Neuronal stem cell (in vitro differentiated cells): ENCODE measurements at regions not wholly inside any gene's neighbourhood (a gene's known extent, or its start where the extent isn't known, plus 50 kb on each side); places are given as distances from the start of the nearest gene placed in this dataset.

Experiments used
- DNase-seq: peaks from one replicate; pipeline ENCODE4 v3.0.0-alpha.2; 2013; ENCODE audit warnings: low spot score
- H2AFZ ChIP-seq: one replicate; pipeline ENCODE4 v1.6.1; 2013; ENCODE audit warnings: mild to moderate bottlenecking, low read length, inconsistent platforms
- H2AK5ac ChIP-seq: 2 replicates; pipeline ENCODE4 v1.6.1; 2013; ENCODE audit warnings: low read depth, mild to moderate bottlenecking, inconsistent platforms, low read length, moderate library complexity, mixed read lengths
- H2BK120ac ChIP-seq: 2 replicates; pipeline ENCODE4 v1.6.1; 2013; ENCODE audit warnings: low read depth, mild to moderate bottlenecking, inconsistent platforms, low read length, moderate library complexity, mixed read lengths
- H2BK12ac ChIP-seq: one replicate; pipeline ENCODE4 v1.6.1; 2013; ENCODE audit warnings: low read length, inconsistent platforms
- H2BK15ac ChIP-seq: 2 replicates; pipeline ENCODE4 v1.6.1; 2013; ENCODE audit warnings: mild to moderate bottlenecking, low read length, inconsistent platforms, mixed read lengths
- H2BK5ac ChIP-seq: one replicate; pipeline ENCODE4 v1.6.1; 2013; ENCODE audit warnings: inconsistent platforms, mild to moderate bottlenecking, low read length, moderate library complexity
- H3K14ac ChIP-seq: one replicate; pipeline ENCODE4 v1.6.1; 2013; ENCODE audit warnings: low read length, inconsistent platforms
- H3K18ac ChIP-seq: 2 replicates; pipeline ENCODE4 v1.6.1; 2013; ENCODE audit warnings: low read length, inconsistent platforms
- H3K23ac ChIP-seq: 2 replicates; pipeline ENCODE4 v1.6.1; 2013; ENCODE audit warnings: low read depth, mild to moderate bottlenecking, mixed read lengths, low read length, inconsistent platforms; ENCODE audit not compliant: poor library complexity
- H3K27ac ChIP-seq: replicated peaks from 3 replicates; pipeline ENCODE4 v1.5.1; 2013; ENCODE audit warnings: low read length, inconsistent platforms
- H3K27me3 ChIP-seq, 3 experiments: 2 replicates each; pipeline ENCODE4 v1.6.1; 2013; ENCODE audit warnings: low read length in 3 of 3, mild to moderate bottlenecking in 2 of 3, inconsistent platforms in 1 of 3, low read depth in 1 of 3, mixed read lengths in 1 of 3, moderate library complexity in 1 of 3; ENCODE audit not compliant: control insufficient read depth in 3 of 3, insufficient read depth in 3 of 3
- H3K36me3 ChIP-seq, 2 donors: replicated peaks in 1 of 2; 2 replicates each; pipeline ENCODE4 v1.6.1; 2013; ENCODE audit warnings: low read length in 2 of 2; ENCODE audit not compliant: control insufficient read depth in 2 of 2, insufficient read depth in 2 of 2
- H3K4ac ChIP-seq: 2 replicates; pipeline ENCODE4 v1.6.1; 2013; ENCODE audit warnings: inconsistent platforms, mild to moderate bottlenecking, low read length, moderate library complexity
- H3K4me1 ChIP-seq, 2 donors: 1 replicate in 1 of 2; 2 replicates in 1 of 2; pipeline ENCODE4 v1.6.1; 2013; ENCODE audit warnings: low read length in 2 of 2, low read depth in 1 of 2; ENCODE audit not compliant: control insufficient read depth in 2 of 2, insufficient read depth in 1 of 2
- H3K4me2 ChIP-seq: one replicate; pipeline ENCODE4 v1.6.1; 2013; ENCODE audit warnings: mild to moderate bottlenecking, low read length, inconsistent platforms; ENCODE audit not compliant: insufficient read depth, poor library complexity, severe bottlenecking
- H3K4me3 ChIP-seq, 2 donors: 2 replicates each; pipeline ENCODE4 v1.5.1; 2013; ENCODE audit warnings: low read length in 2 of 2, mild to moderate bottlenecking in 2 of 2, inconsistent platforms in 1 of 2, moderate library complexity in 1 of 2
- H3K79me1 ChIP-seq: one replicate; pipeline ENCODE4 v1.6.1; 2013; ENCODE audit warnings: low read depth, mild to moderate bottlenecking, inconsistent platforms, low read length, moderate library complexity
- H3K9ac ChIP-seq: one replicate; pipeline ENCODE4 v1.6.1; 2013; ENCODE audit warnings: mild to moderate bottlenecking, low read depth, low read length, inconsistent platforms; ENCODE audit not compliant: poor library complexity
- H3K9me3 ChIP-seq, 2 donors: replicated peaks in 1 of 2; 2 replicates each; pipeline versions ENCODE3 to v1.6.1; 2013; ENCODE audit warnings: low read length in 2 of 2, mild to moderate bottlenecking in 2 of 2, inconsistent platforms in 1 of 2, low read depth in 1 of 2, mixed read lengths in 1 of 2, moderate library complexity in 1 of 2; ENCODE audit not compliant: control insufficient read depth in 2 of 2, insufficient read depth in 1 of 2
- H4K8ac ChIP-seq: one replicate; pipeline ENCODE4 v1.6.1; 2013; ENCODE audit warnings: low read depth, mild to moderate bottlenecking, inconsistent platforms, low read length, moderate library complexity
- H4K91ac ChIP-seq: one replicate; pipeline ENCODE4 v1.6.1; 2013; ENCODE audit warnings: low read length, low read depth, mild to moderate bottlenecking, inconsistent platforms; ENCODE audit not compliant: poor library complexity
- WGBS, 2 donors: extraction: QIAGEN DNeasy Blood & Tissue Kit; methylation state at CpG; one replicate each; pipeline ENCODE4 v1.1.7; 2013; ENCODE audit warnings: missing lambda C conversion rate in 2 of 2, mixed read lengths in 1 of 2; ENCODE audit not compliant: insufficient read length in 2 of 2, insufficient replicate concordance in 1 of 2; ENCODE audit errors: extremely low coverage in 2 of 2; 5-methylcytosine and 5-hydroxymethylcytosine counted together

GRCh38 chr10:22478555-22479334 lies 133.4 kb downstream of the SPAG6 start:
- Histone ChIP-seq H3K27me3 (peaks cover 2 to 85% (median 42%) of the 10 kb centered on the region in 3 experiments), H3K4me3 (no peak overlapping the region), H3K9me3 (peaks cover 0 to 10% of the 10 kb centered on the region in 2 donors), H2BK5ac (no peak overlapping the region), H4K8ac (no peak overlapping the region), H3K4me1 (peaks cover 2 to 4% of the 10 kb centered on the region in 2 donors), H3K4me2 (no peak overlapping the region), H2AK5ac (no peak overlapping the region), H3K14ac (no peak overlapping the region), H3K23ac (no peak overlapping the region), H2BK120ac (no peak overlapping the region), H2AFZ (no peak overlapping the region), H2BK12ac (no peak overlapping the region), H3K4ac (no peak overlapping the region), H3K9ac (no peak overlapping the region), H2BK15ac (no peak overlapping the region), H3K36me3 (no peaks in the 10 kb centered on the region), H3K27ac (no peak overlapping the region), H3K79me1 (no peaks in the 10 kb centered on the region), H4K91ac (no peak overlapping the region), H3K18ac (no peak overlapping the region)
- no CpG with 5 or more reads among the region's 8 CpGs for WGBS, 2 donors
- DNase-seq = no peak

DNA sequence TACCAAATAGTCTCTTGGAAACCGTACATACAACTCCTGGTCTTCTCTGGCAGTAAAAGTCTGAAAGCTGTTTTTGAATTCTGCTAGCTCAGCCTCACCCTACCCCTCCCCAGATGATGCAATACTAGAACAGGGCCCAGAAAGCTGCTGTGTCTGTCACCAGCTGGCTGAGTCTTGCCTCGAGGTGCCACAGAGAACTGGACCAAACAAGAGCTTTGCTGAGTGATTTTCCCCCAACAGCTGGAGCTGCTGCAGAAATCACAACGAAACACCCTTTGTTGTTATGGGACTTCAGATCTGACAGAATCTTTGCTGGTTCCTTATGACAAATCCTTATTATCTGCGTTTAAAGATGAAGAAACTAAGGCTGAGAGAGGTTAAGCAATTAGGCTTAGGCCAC lies 134.1 kb downstream of the SPAG6 start:
- H3K4me3 ChIP-seq = no peak overlapping the region
- H2BK5ac ChIP-seq = no peak overlapping the region
- no peak overlapping the region for H3K27ac ChIP-seq
- no peaks in the 10 kb centered on the region for H3K79me1 ChIP-seq
- no peak overlapping the region for H2BK15ac ChIP-seq
- H4K8ac ChIP-seq = no peak overlapping the region
- no peak overlapping the region for H2BK120ac ChIP-seq
- H3K4me1 ChIP-seq = peaks cover 2 to 4% of the 10 kb centered on the region in 2 donors
- H3K9ac ChIP-seq = no peak overlapping the region
- no peak overlapping the region for H3K14ac ChIP-seq
- H3K4me2 ChIP-seq = no peak overlapping the region
- H3K9me3 ChIP-seq = peaks cover 0 to 10% of the 10 kb centered on the region in 2 donors
- H3K18ac ChIP-seq = no peak overlapping the region
- H2AFZ ChIP-seq = no peak overlapping the region
- WGBS, 2 donors = no CpG with 5 or more reads among the region's 4 CpGs
- H4K91ac ChIP-seq = no peak overlapping the region
- H2AK5ac ChIP-seq = no peak overlapping the region
- H2BK12ac ChIP-seq = no peak overlapping the region
- no peaks in the 10 kb centered on the region for H3K36me3 ChIP-seq
- H3K27me3 ChIP-seq = peaks cover 2 to 81% (median 42%) of the 10 kb centered on the region in 3 experiments
- no peak overlapping the region for H3K4ac ChIP-seq
- DNase-seq = no peak
- H3K23ac ChIP-seq = no peak overlapping the region

DNA sequence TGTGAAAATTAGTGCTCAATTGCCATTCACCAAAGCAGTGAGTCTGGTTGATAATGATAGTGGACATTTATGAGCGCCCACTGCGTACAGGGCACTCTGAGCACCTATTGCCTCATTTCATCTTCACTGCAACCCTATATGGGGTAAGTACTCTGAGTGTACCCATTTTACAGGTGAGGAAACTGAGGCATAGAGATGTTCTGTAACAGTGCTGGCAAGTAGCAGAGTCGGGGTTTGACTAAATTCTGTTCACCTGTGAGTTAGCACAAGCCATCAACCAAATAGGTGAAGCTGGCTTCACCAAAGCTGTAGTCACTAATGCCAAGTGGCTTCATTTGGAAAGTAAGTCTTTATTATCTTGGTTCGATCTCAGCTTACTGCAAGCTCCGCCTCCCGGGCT lies 135.8 kb downstream of the SPAG6 start:
- no peak for DNase-seq
- H3K27me3 ChIP-seq = peaks cover 0 to 68% (median 30%) of the 10 kb centered on the region in 3 experiments

DNA sequence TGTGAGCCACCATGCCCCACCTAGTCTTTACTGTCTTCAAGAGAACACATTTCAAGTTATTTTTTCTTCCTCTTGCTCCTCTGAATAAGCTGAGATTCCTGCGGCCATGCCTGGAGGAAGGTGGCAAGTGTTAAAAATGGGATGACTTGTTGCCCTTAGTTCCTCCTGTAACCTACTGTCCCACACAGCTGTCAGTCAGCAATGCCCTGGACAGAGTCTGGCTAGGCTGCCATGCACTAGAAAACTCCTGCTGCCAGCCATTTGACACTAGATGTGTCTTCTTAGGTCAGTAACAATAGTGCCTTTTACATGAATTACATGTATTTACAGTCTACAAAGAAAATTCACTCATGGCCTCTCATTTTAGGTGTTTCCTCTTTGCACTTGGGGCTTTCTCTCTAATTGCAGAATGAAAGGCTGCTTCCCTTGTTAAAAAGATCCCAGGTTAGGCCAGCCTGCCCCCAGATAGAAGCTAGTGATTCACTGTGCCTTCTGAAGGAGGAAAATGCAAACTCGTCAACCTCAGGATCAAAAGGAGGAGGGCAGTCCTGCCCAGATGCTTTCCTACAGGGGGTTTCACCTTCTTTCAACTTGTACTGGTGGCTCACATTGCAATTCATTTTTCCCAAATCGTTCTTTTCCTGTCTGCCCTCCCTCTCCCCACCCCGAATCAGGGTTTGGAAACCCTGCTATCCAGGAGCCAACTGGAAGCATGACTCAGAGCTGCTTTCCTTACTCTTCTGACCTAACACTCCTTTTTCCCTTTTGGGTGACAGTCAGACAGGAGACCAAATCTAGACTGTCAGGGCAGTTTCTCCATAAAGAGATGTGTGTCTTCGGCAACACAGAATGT lies 136.6 kb downstream of the SPAG6 start:
- Histone ChIP-seq H2BK12ac (no peak overlapping the region), H2AK5ac (no peak overlapping the region), H3K4me1 (peaks cover 0 to 2% of the 10 kb centered on the region in 2 donors), H3K27ac (no peak overlapping the region), H4K91ac (no peak overlapping the region), H2AFZ (peak overlapping the region; percentile 27), H2BK5ac (no peak overlapping the region), H3K27me3 (peaks cover 0 to 66% (median 22%) of the 10 kb centered on the region in 3 experiments), H3K9ac (no peak overlapping the region), H3K4ac (no peak overlapping the region), H3K18ac (peak overlapping the region; percentile 30), H3K23ac (no peak overlapping the region), H3K9me3 (peaks cover 0 to 5% of the 10 kb centered on the region in 2 donors), H3K4me3 (no peak overlapping the region), H3K14ac (no peak overlapping the region), H4K8ac (no peak overlapping the region), H3K79me1 (no peaks in the 10 kb centered on the region), H2BK120ac (no peak overlapping the region), H2BK15ac (no peak overlapping the region), H3K36me3 (no peaks in the 10 kb centered on the region), H3K4me2 (no peak overlapping the region)
- WGBS, 2 donors = no CpG with 5 or more reads among the region's 5 CpGs
- no peak for DNase-seq

More for the DNA sequence above, 135.8 kb downstream of the SPAG6 start:
- H3K18ac ChIP-seq = no peak overlapping the region
- H3K27ac ChIP-seq = no peak overlapping the region
- H3K23ac ChIP-seq = no peak overlapping the region
- H3K9ac ChIP-seq = no peak overlapping the region
- no peaks in the 10 kb centered on the region for H3K79me1 ChIP-seq
- H3K4me3 ChIP-seq = no peak overlapping the region
- no peak overlapping the region for H3K4ac ChIP-seq
- H2BK5ac ChIP-seq = no peak overlapping the region
- no peak overlapping the region for H2AFZ ChIP-seq
- H3K14ac ChIP-seq = no peak overlapping the region
- peaks cover 0 to 2% of the 10 kb centered on the region in 2 donors for H3K4me1 ChIP-seq
- no peak overlapping the region for H4K91ac ChIP-seq
- no peak overlapping the region for H3K4me2 ChIP-seq
- no CpG with 5 or more reads among the region's 6 CpGs for WGBS, 2 donors
- no peak overlapping the region for H2AK5ac ChIP-seq
- no peaks in the 10 kb centered on the region for H3K36me3 ChIP-seq
- no peak overlapping the region for H2BK15ac ChIP-seq
- no peak overlapping the region for H2BK12ac ChIP-seq
- H2BK120ac ChIP-seq = no peak overlapping the region
- peaks cover 0 to 10% of the 10 kb centered on the region in 2 donors for H3K9me3 ChIP-seq
- no peak overlapping the region for H4K8ac ChIP-seq
